ENCODE measurements at regions not wholly inside any gene's neighbourhood (a gene's known extent, or its start where the extent isn't known, plus 50 kb on each side); places are given as distances from the start of the nearest gene placed in this dataset.

- no peaks in the 10 kb centered on the region for H3K36me3 ChIP-seq
- no peak overlapping the region for H3K27ac ChIP-seq
- H3K9me3 ChIP-seq, result no peaks in the 10 kb centered on the region
- H3K4me1 ChIP-seq, result no peaks in the 10 kb centered on the region
- no peak for DNase-seq (ENCODE audit: low spot score in 2 of 2)
- WGBS, 2 donors, result 59 to 74% methylated on average over 2 of the region's 2 CpGs
- no peak overlapping the region for H3K4me3 ChIP-seq
- H3K27me3 ChIP-seq, result no peaks in the 10 kb centered on the region
- TF ChIP-seq CTCF (IDR thresholded peaks at IDR 0.05) (no peak), POLR2A (IDR thresholded peaks at IDR 0.05) (no peak), EP300 (IDR thresholded peaks at IDR 0.05) (no peak)
Observed at GRCh38 chr14:87491816-87492215, 501.2 kb downstream of the GALC start.

- no peaks in the 10 kb centered on the region for H3K4me1 ChIP-seq
- no peaks in the 10 kb centered on the region for H3K9me3 ChIP-seq
- H3K27me3 ChIP-seq, result no peaks in the 10 kb centered on the region
- WGBS, 2 donors, result 88 to 91% methylated on average over 2 of the region's 2 CpGs
- no peaks in the 10 kb centered on the region for H3K36me3 ChIP-seq
- no peak overlapping the region for H3K4me3 ChIP-seq
- DNase-seq (ENCODE audit: low spot score in 2 of 2), result no peak
- TF ChIP-seq EP300 (IDR thresholded peaks at IDR 0.05) (no peak), CTCF (IDR thresholded peaks at IDR 0.05) (no peak), POLR2A (IDR thresholded peaks at IDR 0.05) (no peak)
- H3K27ac ChIP-seq, result no peak overlapping the region
Observed at GRCh38 chr14:87489196-87489819, 503.7 kb downstream of the GALC start.

GRCh38 chr14:87483271-87484260 is 509.4 kb downstream of the GALC start:
- H3K4me3 ChIP-seq, result no peak overlapping the region
- WGBS, 2 donors, result 66 to 71% methylated on average over 8 of the region's 8 CpGs
- no peaks in the 10 kb centered on the region for H3K9me3 ChIP-seq
- no peaks in the 10 kb centered on the region for H3K4me1 ChIP-seq
- no peak for DNase-seq (ENCODE audit: low spot score in 2 of 2)
- no peaks in the 10 kb centered on the region for H3K36me3 ChIP-seq
- no peak overlapping the region for H3K27ac ChIP-seq
- no peaks in the 10 kb centered on the region for H3K27me3 ChIP-seq
- TF ChIP-seq POLR2A (IDR thresholded peaks at IDR 0.05) (no peak), CTCF (IDR thresholded peaks at IDR 0.05) (no peak), EP300 (IDR thresholded peaks at IDR 0.05) (no peak)

GRCh38 chr14:87468531-87468930 is 524.5 kb downstream of the GALC start:
- Histone ChIP-seq H3K4me1 (no peaks in the 10 kb centered on the region), H3K4me3 (no peak overlapping the region), H3K27ac (no peak overlapping the region), H3K36me3 (no peaks in the 10 kb centered on the region), H3K9me3 (no peaks in the 10 kb centered on the region), H3K27me3 (no peaks in the 10 kb centered on the region)
- 71 to 91% methylated on average over 1 of the region's 1 CpG for WGBS, 2 donors
- no peak for TF ChIP-seq POLR2A (IDR thresholded peaks at IDR 0.05)
- no peak for TF ChIP-seq CTCF (IDR thresholded peaks at IDR 0.05)
- TF ChIP-seq EP300 (IDR thresholded peaks at IDR 0.05), result no peak
- DNase-seq (ENCODE audit: low spot score in 2 of 2), result no peak

- Histone ChIP-seq H3K4me1 (no peaks in the 10 kb centered on the region), H3K27ac (no peak overlapping the region), H3K9me3 (no peaks in the 10 kb centered on the region), H3K4me3 (no peak overlapping the region), H3K27me3 (no peaks in the 10 kb centered on the region), H3K36me3 (no peaks in the 10 kb centered on the region)
- 75 to 81% methylated on average over 1 of the region's 1 CpG for WGBS, 2 donors
- no peak for TF ChIP-seq POLR2A (IDR thresholded peaks at IDR 0.05)
- TF ChIP-seq EP300 (IDR thresholded peaks at IDR 0.05), result no peak
- no peak for TF ChIP-seq CTCF (IDR thresholded peaks at IDR 0.05)
- DNase-seq (ENCODE audit: low spot score in 2 of 2), result no peak
Observed at GRCh38 chr14:87467578-87467977, 525.4 kb downstream of the GALC start.
